GM12878 (cell line): ENCODE measurements at regions not wholly inside any gene's neighbourhood (a gene's known extent, or its start where the extent isn't known, plus 50 kb on each side); places are given as distances from the start of the nearest gene placed in this dataset.

Experiments used
- CHD4 ChIP-seq: fragments of 200-600 bp; sonication (generic); IDR thresholded peaks from 2 replicates; pipeline ENCODE4 v1.6.1; 2016; ENCODE audit warnings: mild to moderate bottlenecking
- CREB1 ChIP-seq: IDR thresholded peaks from 2 replicates; pipeline ENCODE4 v1.6.1; 2012; ENCODE audit warnings: low read depth, mild to moderate bottlenecking, inconsistent platforms
- CTCF ChIP-seq, 3 experiments: IDR thresholded peaks in 2 of 3; conservative IDR thresholded peaks in 1 of 3; 2 replicates each; pipeline ENCODE4 v1.5.1; 2011; ENCODE audit warnings: low read depth in 3 of 3, low read length in 3 of 3, mild to moderate bottlenecking in 3 of 3, control low read depth in 2 of 3, moderate library complexity in 2 of 3, inconsistent platforms in 1 of 3, mixed read lengths in 1 of 3; ENCODE audit not compliant: control insufficient read depth in 2 of 3, insufficient read depth in 1 of 3; ENCODE audit errors: extremely low read depth in 1 of 3
- IKZF1 ChIP-seq: fragments of 450-650 bp; conservative IDR thresholded peaks from 2 replicates; pipeline ENCODE4 v1.6.1; 2017; ENCODE audit warnings: antibody characterized with exemption, mild to moderate bottlenecking
- MAX ChIP-seq: IDR thresholded peaks from 2 replicates; pipeline ENCODE4 v1.6.1; 2012; ENCODE audit warnings: low read depth, low read length, improper control_type of control experiment
- NBN ChIP-seq: fragments of 450-650 bp; IDR thresholded peaks from 2 replicates; pipeline ENCODE4 v1.6.1; 2016
- NFYB ChIP-seq: IDR thresholded peaks from 2 replicates; pipeline ENCODE4 v1.6.1; 2011; ENCODE audit warnings: low read depth, mild to moderate bottlenecking, low read length, improper control_type of control experiment, moderate library complexity; ENCODE audit not compliant: insufficient read depth
- POLR2A ChIP-seq: IDR thresholded peaks from 2 replicates; pipeline ENCODE4 v1.6.1; 2011; ENCODE audit warnings: low read depth, mild to moderate bottlenecking, low read length
- POLR2AphosphoS5 ChIP-seq: IDR thresholded peaks from 2 replicates; pipeline ENCODE4 v1.6.1; 2011; ENCODE audit warnings: mild to moderate bottlenecking, low read length, inconsistent platforms
- SMC3 ChIP-seq: IDR thresholded peaks from 2 replicates; pipeline ENCODE4 v1.6.1; 2011; ENCODE audit warnings: low read length, improper control_type of control experiment, borderline replicate concordance
- YY1 ChIP-seq: IDR thresholded peaks from 2 replicates; pipeline ENCODE4 v1.6.1; 2011; ENCODE audit warnings: low read depth, mild to moderate bottlenecking, low read length

GRCh38 chr13:109983447-109983846 is 197.1 kb upstream of the IRS2 start:
- TF ChIP-seq SMC3 (no peak), CTCF (IDR thresholded peaks at IDR 0.05 in 2 of 3, conservative IDR thresholded peaks at IDR 0.05 in 1 of 3; ENCODE audit: control insufficient read depth in 2 of 3, extremely low read depth in 1 of 3, insufficient read depth in 1 of 3, low read depth in 3 of 3, low read length in 3 of 3) (no peak), YY1 (no peak), CREB1 (no peak), NBN (no peak), NFYB (no peak), MAX (no peak), CHD4 (no peak), POLR2A (no peak), POLR2AphosphoS5 (no peak), IKZF1 (no peak)
